ENCODE measurements at regions not wholly inside any gene's neighbourhood (a gene's known extent, or its start where the extent isn't known, plus 50 kb on each side); places are given as distances from the start of the nearest gene placed in this dataset.

DNA sequence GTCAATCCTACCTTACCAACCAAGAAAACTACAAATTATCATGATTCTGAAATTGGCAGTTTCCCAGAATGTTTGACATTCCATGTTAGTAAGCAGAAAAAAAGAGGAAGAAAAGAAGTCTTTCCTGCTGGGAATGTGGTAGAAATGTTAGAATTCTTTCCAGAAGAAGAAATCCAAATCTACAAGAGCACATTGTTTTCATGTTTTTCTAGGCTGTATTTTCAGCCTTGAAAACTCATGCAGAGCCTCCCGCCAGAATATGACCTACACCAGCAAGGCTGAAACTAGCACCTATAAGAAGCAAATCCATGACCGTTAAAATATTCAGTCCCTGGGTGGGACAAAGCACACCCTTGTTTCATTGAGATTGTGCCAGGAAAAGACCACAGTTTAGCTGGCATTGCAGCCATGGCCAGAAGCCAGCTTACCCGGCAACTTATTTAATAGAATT lies 259.4 kb downstream of the GJA1 start:
- no peaks in the 10 kb centered on the region for H4K20me1 ChIP-seq (ENCODE audit: insufficient read depth, low read length)
- no peaks in the 10 kb centered on the region for H3K27me3 ChIP-seq (ENCODE audit: insufficient read depth, low read length)
- H2AFZ ChIP-seq (ENCODE audit: low read length): no peak overlapping the region
- no peak overlapping the region for H3K9ac ChIP-seq (ENCODE audit: low read length)
- no peaks in the 10 kb centered on the region for H3F3A ChIP-seq (ENCODE audit: insufficient read depth, low read length)
- H3K36me3 ChIP-seq (ENCODE audit: insufficient read depth, low read length): no peaks in the 10 kb centered on the region
- H3K4me1 ChIP-seq (ENCODE audit: insufficient read depth, low read length, severe bottlenecking): no peaks in the 10 kb centered on the region
- no peaks in the 10 kb centered on the region for H3K9me3 ChIP-seq (ENCODE audit: low read length)
- H3K9me2 ChIP-seq (ENCODE audit: low read depth, low read length): no peaks in the 10 kb centered on the region
- no peak overlapping the region for H3K27ac ChIP-seq (ENCODE audit: low read depth, low read length, poor library complexity, severe bottlenecking)
- H3K4me3 ChIP-seq (ENCODE audit: low read depth, low read length, poor library complexity, severe bottlenecking): no peak overlapping the region
- no peak overlapping the region for H3K4me2 ChIP-seq (ENCODE audit: low read length)
- H3K79me2 ChIP-seq (ENCODE audit: insufficient read depth, low read length): no peaks in the 10 kb centered on the region
- TF ChIP-seq, protein P1, sequence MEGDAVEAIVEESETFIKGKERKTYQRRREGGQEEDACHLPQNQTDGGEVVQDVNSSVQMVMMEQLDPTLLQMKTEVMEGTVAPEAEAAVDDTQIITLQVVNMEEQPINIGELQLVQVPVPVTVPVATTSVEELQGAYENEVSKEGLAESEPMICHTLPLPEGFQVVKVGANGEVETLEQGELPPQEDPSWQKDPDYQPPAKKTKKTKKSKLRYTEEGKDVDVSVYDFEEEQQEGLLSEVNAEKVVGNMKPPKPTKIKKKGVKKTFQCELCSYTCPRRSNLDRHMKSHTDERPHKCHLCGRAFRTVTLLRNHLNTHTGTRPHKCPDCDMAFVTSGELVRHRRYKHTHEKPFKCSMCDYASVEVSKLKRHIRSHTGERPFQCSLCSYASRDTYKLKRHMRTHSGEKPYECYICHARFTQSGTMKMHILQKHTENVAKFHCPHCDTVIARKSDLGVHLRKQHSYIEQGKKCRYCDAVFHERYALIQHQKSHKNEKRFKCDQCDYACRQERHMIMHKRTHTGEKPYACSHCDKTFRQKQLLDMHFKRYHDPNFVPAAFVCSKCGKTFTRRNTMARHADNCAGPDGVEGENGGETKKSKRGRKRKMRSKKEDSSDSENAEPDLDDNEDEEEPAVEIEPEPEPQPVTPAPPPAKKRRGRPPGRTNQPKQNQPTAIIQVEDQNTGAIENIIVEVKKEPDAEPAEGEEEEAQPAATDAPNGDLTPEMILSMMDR (IDR thresholded peaks at IDR 0.05; ENCODE audit: low read length): no peak
- TF ChIP-seq EZH2 (IDR thresholded peaks at IDR 0.05; ENCODE audit: borderline replicate concordance, low read length): no peak

DNA sequence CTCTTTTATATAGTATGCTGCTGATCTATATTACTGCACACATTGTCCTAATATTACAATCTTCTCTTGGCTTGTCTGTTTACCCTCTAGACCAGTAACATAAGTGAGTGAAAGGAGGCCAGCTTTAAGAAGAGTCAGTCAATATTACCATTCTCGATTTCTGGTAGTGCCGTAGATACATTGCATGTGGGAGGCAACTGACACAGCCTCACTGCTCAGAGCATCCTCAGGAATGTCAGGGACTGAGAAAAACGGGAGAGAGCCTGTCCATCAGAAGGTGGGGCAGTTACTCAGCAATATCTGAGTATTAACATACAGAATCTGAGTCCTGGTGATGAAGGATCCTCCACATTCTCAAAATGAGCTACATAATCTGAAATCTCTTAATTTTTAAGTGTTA lies 259.9 kb downstream of the GJA1 start:
- Histone ChIP-seq H2AFZ (ENCODE audit: low read length) (no peak overlapping the region), H3K9me2 (ENCODE audit: low read depth, low read length) (no peaks in the 10 kb centered on the region), H3F3A (ENCODE audit: insufficient read depth, low read length) (no peaks in the 10 kb centered on the region), H3K4me3 (ENCODE audit: low read depth, low read length, poor library complexity, severe bottlenecking) (no peak overlapping the region), H3K9me3 (ENCODE audit: low read length) (no peaks in the 10 kb centered on the region), H3K27me3 (ENCODE audit: insufficient read depth, low read length) (no peaks in the 10 kb centered on the region), H3K36me3 (ENCODE audit: insufficient read depth, low read length) (no peaks in the 10 kb centered on the region), H3K27ac (ENCODE audit: low read depth, low read length, poor library complexity, severe bottlenecking) (no peak overlapping the region), H3K4me2 (ENCODE audit: low read length) (no peak overlapping the region), H3K9ac (ENCODE audit: low read length) (no peak overlapping the region), H3K79me2 (ENCODE audit: insufficient read depth, low read length) (no peaks in the 10 kb centered on the region), H3K4me1 (ENCODE audit: insufficient read depth, low read length, severe bottlenecking) (no peaks in the 10 kb centered on the region), H4K20me1 (ENCODE audit: insufficient read depth, low read length) (no peaks in the 10 kb centered on the region)
- TF ChIP-seq, protein P1 (IDR thresholded peaks at IDR 0.05; ENCODE audit: low read length): no peak
- TF ChIP-seq EZH2 (IDR thresholded peaks at IDR 0.05; ENCODE audit: borderline replicate concordance, low read length): no peak

DNA sequence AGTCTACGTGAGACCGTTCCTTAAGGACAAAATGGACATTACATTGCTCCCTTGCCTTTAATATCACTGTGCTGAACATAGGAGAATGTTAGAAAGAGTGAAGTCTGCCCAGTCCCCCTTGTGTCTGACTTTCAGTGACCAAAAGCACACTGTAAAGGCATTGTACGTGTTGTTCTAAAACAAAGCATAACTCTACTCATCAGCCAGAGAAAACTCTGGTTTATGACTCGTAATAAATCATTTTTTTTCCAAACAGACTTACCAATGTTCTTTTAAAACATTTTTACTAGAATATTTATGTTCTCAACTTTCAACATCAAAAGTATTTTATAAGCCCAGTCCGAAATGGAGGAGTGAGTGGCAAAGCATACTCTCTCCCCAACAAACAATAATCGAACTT lies 262.5 kb downstream of the GJA1 start:
- H3K36me3 ChIP-seq (ENCODE audit: insufficient read depth, low read length): no peaks in the 10 kb centered on the region
- H3F3A ChIP-seq (ENCODE audit: insufficient read depth, low read length): no peaks in the 10 kb centered on the region
- no peaks in the 10 kb centered on the region for H3K4me1 ChIP-seq (ENCODE audit: insufficient read depth, low read length, severe bottlenecking)
- no peaks in the 10 kb centered on the region for H3K27me3 ChIP-seq (ENCODE audit: insufficient read depth, low read length)
- H3K9ac ChIP-seq (ENCODE audit: low read length): no peak overlapping the region
- no peak overlapping the region for H3K27ac ChIP-seq (ENCODE audit: low read depth, low read length, poor library complexity, severe bottlenecking)
- TF ChIP-seq EZH2 (IDR thresholded peaks at IDR 0.05; ENCODE audit: borderline replicate concordance, low read length): no peak
- TF ChIP-seq, protein P1 (IDR thresholded peaks at IDR 0.05; ENCODE audit: low read length): no peak
- H3K79me2 ChIP-seq (ENCODE audit: insufficient read depth, low read length): no peaks in the 10 kb centered on the region
- H3K4me3 ChIP-seq (ENCODE audit: low read depth, low read length, poor library complexity, severe bottlenecking): no peak overlapping the region
- H3K4me2 ChIP-seq (ENCODE audit: low read length): no peak overlapping the region
- no peaks in the 10 kb centered on the region for H3K9me3 ChIP-seq (ENCODE audit: low read length)
- H2AFZ ChIP-seq (ENCODE audit: low read length): no peak overlapping the region
- H3K9me2 ChIP-seq (ENCODE audit: low read depth, low read length): no peaks in the 10 kb centered on the region
- H4K20me1 ChIP-seq (ENCODE audit: insufficient read depth, low read length): no peaks in the 10 kb centered on the region

All from OCI-LY1 (cell line).